Karpas-422 (cell line): ENCODE measurements at regions not wholly inside any gene's neighbourhood (a gene's known extent, or its start where the extent isn't known, plus 50 kb on each side); places are given as distances from the start of the nearest gene placed in this dataset.

ENCODE experiments used
- DNase-seq: peaks from one replicate; pipeline ENCODE4 v3.0.0-alpha.2; 2015
- H2AFZ ChIP-seq: fragments of 200-600 bp; sonication (generic); 2 replicates; pipeline ENCODE4 v1.6.1; 2014; ENCODE audit warnings: antibody characterized with exemption, low read length, mixed read lengths
- H3K27ac ChIP-seq: fragments of 200-600 bp; sonication (generic); 2 replicates; pipeline ENCODE4 v1.5.1; 2014; ENCODE audit warnings: mild to moderate bottlenecking, low read length, moderate library complexity
- H3K27me3 ChIP-seq: fragments of 200-600 bp; sonication (generic); 2 replicates; pipeline ENCODE4 v1.6.1; 2014; ENCODE audit warnings: low read length, mixed read lengths
- H3K36me3 ChIP-seq: fragments of 200-600 bp; sonication (generic); 2 replicates; pipeline ENCODE4 v1.6.1; 2014; ENCODE audit warnings: low read length, mixed read lengths; ENCODE audit not compliant: insufficient read depth
- H3K4me1 ChIP-seq: fragments of 200-600 bp; sonication (generic); 2 replicates; pipeline ENCODE4 v1.6.1; 2014; ENCODE audit warnings: mild to moderate bottlenecking, low read length, mixed read lengths
- H3K4me2 ChIP-seq: fragments of 200-600 bp; sonication (generic); 2 replicates; pipeline ENCODE4 v1.6.1; 2014; ENCODE audit warnings: low read length, low read depth, mild to moderate bottlenecking; ENCODE audit not compliant: poor library complexity, severe bottlenecking
- H3K4me3 ChIP-seq: fragments of 200-600 bp; sonication (generic); 2 replicates; pipeline ENCODE4 v1.5.1; 2014; ENCODE audit warnings: mild to moderate bottlenecking, antibody characterized with exemption, low read length, mixed read lengths
- H3K79me2 ChIP-seq: fragments of 200-600 bp; sonication (generic); 2 replicates; pipeline ENCODE4 v1.6.1; 2014; ENCODE audit warnings: mild to moderate bottlenecking, low read length, mixed read lengths
- H3K9ac ChIP-seq: fragments of 200-600 bp; sonication (generic); 2 replicates; pipeline ENCODE4 v1.6.0; 2014; ENCODE audit warnings: low read length
- H3K9me2 ChIP-seq: fragments of 200-600 bp; sonication (generic), shearing (Covaris generic); replicated peaks from 2 replicates; pipeline ENCODE4 v1.6.0; 2014; ENCODE audit warnings: mild to moderate bottlenecking, low read length, moderate library complexity; ENCODE audit not compliant: insufficient read depth
- H3K9me3 ChIP-seq: fragments of 300-700, 200-600 bp; sonication (generic); 2 replicates; pipeline ENCODE4 v1.6.1; 2014; ENCODE audit warnings: low read length, mixed read lengths
- H4K20me1 ChIP-seq: fragments of 200-600 bp; sonication (generic); 2 replicates; pipeline ENCODE4 v1.6.1; 2014; ENCODE audit warnings: mild to moderate bottlenecking, antibody characterized with exemption, low read length, low read depth; ENCODE audit not compliant: insufficient read depth

- Histone ChIP-seq H2AFZ (no peak overlapping the region), H3K9me3 (no peaks in the 10 kb centered on the region), H3K27me3 (no peaks in the 10 kb centered on the region), H3K9ac (no peak overlapping the region), H3K36me3 (no peaks in the 10 kb centered on the region), H3K9me2 (no peaks in the 10 kb centered on the region), H3K4me1 (no peaks in the 10 kb centered on the region), H4K20me1 (no peaks in the 10 kb centered on the region), H3K79me2 (no peaks in the 10 kb centered on the region), H3K4me2 (no peak overlapping the region), H3K27ac (no peak overlapping the region), H3K4me3 (no peak overlapping the region)
- no peak for DNase-seq
Measured at GRCh38 chr16:87002717-87003413, 314.3 kb downstream of the C16orf95 start.

DNA sequence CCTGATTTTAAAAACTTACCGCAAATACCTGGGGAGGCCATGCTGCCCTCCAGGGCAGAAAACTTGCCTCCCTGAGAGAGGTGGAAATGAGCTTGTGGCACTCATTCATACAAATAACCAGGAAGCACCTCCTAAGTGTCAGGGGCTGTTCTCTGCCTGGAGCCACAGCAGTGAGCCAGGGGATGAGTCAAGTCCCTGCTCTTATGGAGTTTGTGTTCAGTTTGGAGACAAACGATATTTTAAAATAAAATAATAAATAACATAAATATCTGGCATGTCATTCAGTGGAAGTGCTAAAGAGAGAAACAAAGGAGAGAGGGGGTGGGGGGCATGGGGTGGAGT is 313.8 kb downstream of the C16orf95 start:
- Histone ChIP-seq H2AFZ (no peak overlapping the region), H3K4me3 (no peak overlapping the region), H3K9me3 (no peaks in the 10 kb centered on the region), H3K4me2 (no peak overlapping the region), H3K9ac (no peak overlapping the region), H3K79me2 (no peaks in the 10 kb centered on the region), H3K4me1 (no peaks in the 10 kb centered on the region), H3K27me3 (no peaks in the 10 kb centered on the region), H3K9me2 (no peaks in the 10 kb centered on the region), H3K36me3 (no peaks in the 10 kb centered on the region), H4K20me1 (no peaks in the 10 kb centered on the region), H3K27ac (no peak overlapping the region)
- no peak for DNase-seq

GRCh38 chr16:87006021-87006420 is 311.2 kb downstream of the C16orf95 start:
- Histone ChIP-seq H3K36me3 (no peaks in the 10 kb centered on the region), H3K4me1 (no peaks in the 10 kb centered on the region), H4K20me1 (no peaks in the 10 kb centered on the region), H3K27me3 (no peaks in the 10 kb centered on the region), H3K4me2 (no peak overlapping the region), H3K27ac (no peak overlapping the region), H3K9me2 (no peaks in the 10 kb centered on the region), H3K79me2 (no peaks in the 10 kb centered on the region), H3K4me3 (no peak overlapping the region), H2AFZ (no peak overlapping the region), H3K9me3 (no peaks in the 10 kb centered on the region), H3K9ac (no peak overlapping the region)
- no peak for DNase-seq

GRCh38 chr16:87006789-87007745 is 310.1 kb downstream of the C16orf95 start:
- no peaks in the 10 kb centered on the region for H3K9me3 ChIP-seq
- no peak for DNase-seq
- no peak overlapping the region for H3K4me3 ChIP-seq

GRCh38 chr16:87007907-87008306 is 309.3 kb downstream of the C16orf95 start:
- Histone ChIP-seq H2AFZ (no peak overlapping the region), H3K27me3 (no peaks in the 10 kb centered on the region), H3K9me2 (no peaks in the 10 kb centered on the region), H3K4me1 (no peaks in the 10 kb centered on the region), H3K9ac (no peak overlapping the region), H4K20me1 (no peaks in the 10 kb centered on the region), H3K4me3 (no peak overlapping the region), H3K79me2 (no peaks in the 10 kb centered on the region), H3K36me3 (no peaks in the 10 kb centered on the region), H3K9me3 (no peaks in the 10 kb centered on the region), H3K4me2 (no peak overlapping the region), H3K27ac (no peak overlapping the region)
- no peak for DNase-seq

More at GRCh38 chr16:87006789-87007745, 310.1 kb downstream of the C16orf95 start:
- H3K79me2 ChIP-seq = no peaks in the 10 kb centered on the region
- no peaks in the 10 kb centered on the region for H3K27me3 ChIP-seq
- H3K4me2 ChIP-seq = no peak overlapping the region
- H3K36me3 ChIP-seq = no peaks in the 10 kb centered on the region
- no peak overlapping the region for H2AFZ ChIP-seq
- H3K4me1 ChIP-seq = no peaks in the 10 kb centered on the region
- no peaks in the 10 kb centered on the region for H4K20me1 ChIP-seq
- no peak overlapping the region for H3K9ac ChIP-seq
- no peaks in the 10 kb centered on the region for H3K9me2 ChIP-seq
- no peak overlapping the region for H3K27ac ChIP-seq

GRCh38 chr16:87008664-87009063 is 308.5 kb downstream of the C16orf95 start:
- H3K9ac ChIP-seq = no peak overlapping the region
- DNase-seq = no peak
- H3K9me2 ChIP-seq = no peaks in the 10 kb centered on the region
- H3K9me3 ChIP-seq = no peaks in the 10 kb centered on the region
- H3K4me1 ChIP-seq = no peaks in the 10 kb centered on the region
- no peak overlapping the region for H3K4me3 ChIP-seq
- H2AFZ ChIP-seq = no peak overlapping the region
- H3K36me3 ChIP-seq = no peaks in the 10 kb centered on the region
- no peaks in the 10 kb centered on the region for H3K79me2 ChIP-seq
- no peak overlapping the region for H3K27ac ChIP-seq
- no peak overlapping the region for H3K4me2 ChIP-seq
- no peaks in the 10 kb centered on the region for H3K27me3 ChIP-seq
- no peaks in the 10 kb centered on the region for H4K20me1 ChIP-seq

GRCh38 chr16:87012954-87013938 is 303.9 kb downstream of the C16orf95 start:
- Histone ChIP-seq H3K4me3 (no peak overlapping the region), H3K79me2 (no peaks in the 10 kb centered on the region), H2AFZ (no peak overlapping the region), H3K36me3 (no peaks in the 10 kb centered on the region), H3K4me1 (no peaks in the 10 kb centered on the region), H3K9ac (no peak overlapping the region), H3K27me3 (no peaks in the 10 kb centered on the region), H3K27ac (no peak overlapping the region), H3K9me2 (no peaks in the 10 kb centered on the region), H3K4me2 (no peak overlapping the region), H4K20me1 (no peaks in the 10 kb centered on the region), H3K9me3 (peaks cover 7% of the 10 kb centered on the region)
- no peak for DNase-seq
